Esophagus muscularis mucosa (tissue), 3 donors: ENCODE measurements at regions not wholly inside any gene's neighbourhood (a gene's known extent, or its start where the extent isn't known, plus 50 kb on each side); places are given as distances from the start of the nearest gene placed in this dataset.

Source experiments
- CTCF ChIP-seq, 3 experiments: fragments of 200-600 bp in 2 of 3; fragments of 450-650 bp in 1 of 3; sonication (generic) in 2 of 3; IDR thresholded peaks; one replicate each; pipeline ENCODE4 v1.5.1; 2017 to 2019; ENCODE audit warnings: antibody characterized with exemption in 3 of 3, mild to moderate bottlenecking in 2 of 3, moderate library complexity in 1 of 3
- POLR2A ChIP-seq: fragments of 450-650 bp; IDR thresholded peaks from one replicate; pipeline ENCODE4 v1.6.1; 2017; ENCODE audit warnings: antibody characterized with exemption, moderate library complexity, mild to moderate bottlenecking, low read depth

GRCh38 chr5:154686490-154686889, 68.7 kb upstream of the LARP1 start:
- no peak for TF ChIP-seq POLR2A
- no peak for TF ChIP-seq CTCF (IDR thresholded peaks at IDR 0.05)
